Neural cell (in vitro differentiated cells): ENCODE measurements at regions not wholly inside any gene's neighbourhood (a gene's known extent, or its start where the extent isn't known, plus 50 kb on each side); places are given as distances from the start of the nearest gene placed in this dataset.
"Not testable (repeated sequence)": the region's sequence is repeated elsewhere in the genome, so short reads cannot be mapped to it uniquely, and the experiment has no call there.

Experiments
- H2AFZ ChIP-seq: fragments of 200-600, 300-800 bp; sonication (generic), shearing (Covaris generic); 2 replicates; pipeline ENCODE4 v1.6.0; 2014; ENCODE audit warnings: low read depth, mild to moderate bottlenecking, antibody characterized with exemption, low read length, moderate library complexity
- H3F3A ChIP-seq: fragments of 200-600 bp; shearing (Covaris generic); 2 replicates; pipeline ENCODE4 v1.6.1; 2016; ENCODE audit warnings: mild to moderate bottlenecking, moderate library complexity, mixed read lengths, antibody characterized with exemption, low read length; ENCODE audit not compliant: insufficient read depth, poor library complexity, severe bottlenecking
- H3K27ac ChIP-seq: fragments of 200-600, 300-800 bp; sonication (generic), shearing (Covaris generic); 2 replicates; pipeline ENCODE4 v1.5.1; 2014; ENCODE audit warnings: mild to moderate bottlenecking, low read length, moderate library complexity
- H3K27me3 ChIP-seq: fragments of 300-800, 200-600 bp; sonication (generic), shearing (Covaris generic); 2 replicates; pipeline ENCODE4 v1.6.0; 2014; ENCODE audit warnings: mild to moderate bottlenecking, low read depth, low read length, moderate library complexity; ENCODE audit not compliant: insufficient read depth
- H3K36me3 ChIP-seq: fragments of 300-800, 200-600 bp; sonication (generic), shearing (Covaris generic); 2 replicates; pipeline ENCODE4 v1.5.1; 2014; ENCODE audit warnings: mild to moderate bottlenecking, antibody characterized with exemption, low read length, moderate library complexity; ENCODE audit not compliant: insufficient read depth
- H3K4me2 ChIP-seq: fragments of 300-800, 200-600 bp; sonication (generic), shearing (Covaris generic); 2 replicates; pipeline ENCODE4 v1.6.0; 2014; ENCODE audit warnings: mild to moderate bottlenecking, low read length
- H3K4me3 ChIP-seq: fragments of 300-800, 200-600 bp; sonication (generic), shearing (Covaris generic); 2 replicates; pipeline ENCODE4 v1.5.1; 2014; ENCODE audit warnings: mild to moderate bottlenecking, low read length, moderate library complexity
- H3K79me2 ChIP-seq: fragments of 200-600 bp; shearing (Covaris generic); replicated peaks from 2 replicates; pipeline ENCODE4 v1.6.0; 2014; ENCODE audit warnings: mild to moderate bottlenecking, low read length, moderate library complexity; ENCODE audit not compliant: insufficient read depth
- H3K9ac ChIP-seq: fragments of 300-800, 200-600 bp; sonication (generic), shearing (Covaris generic); 2 replicates; pipeline ENCODE4 v1.6.1; 2016; ENCODE audit warnings: mild to moderate bottlenecking, low read length, mixed read lengths
- H3K9me2 ChIP-seq: fragments of 200-600 bp; shearing (Covaris generic); 2 replicates; pipeline ENCODE4 v1.6.1; 2016; ENCODE audit warnings: mild to moderate bottlenecking, low read length, mixed read lengths; ENCODE audit not compliant: insufficient read depth
- H3K9me3 ChIP-seq: fragments of 200-600, 300-800 bp; sonication (generic), shearing (Covaris generic); 2 replicates; pipeline ENCODE4 v1.6.1; 2016; ENCODE audit warnings: mild to moderate bottlenecking, mixed run types, low read length, moderate library complexity, mixed read lengths
- H4K20me1 ChIP-seq: fragments of 200-600 bp; shearing (Covaris generic); 2 replicates; pipeline ENCODE4 v1.6.1; 2016; ENCODE audit warnings: mild to moderate bottlenecking, mixed run types; ENCODE audit not compliant: insufficient read depth
- CTCF ChIP-seq: fragments of 450-650 bp; IDR thresholded peaks from 2 replicates; pipeline ENCODE4 v1.5.1; 2014; ENCODE audit warnings: antibody characterized with exemption, mild to moderate bottlenecking, moderate library complexity; ENCODE audit not compliant: poor library complexity, severe bottlenecking
- EP300 ChIP-seq: fragments of 450-650 bp; conservative IDR thresholded peaks from 2 replicates; pipeline ENCODE4 v1.6.1; 2014; ENCODE audit warnings: antibody characterized with exemption, mild to moderate bottlenecking, moderate library complexity; ENCODE audit not compliant: poor library complexity, severe bottlenecking
- EZH2 ChIP-seq: fragments of 200-600, 300-800 bp; shearing (Covaris generic), sonication (generic); IDR thresholded peaks from 2 replicates; pipeline ENCODE4 v1.6.1; 2014; ENCODE audit warnings: antibody characterized with exemption, low read length, borderline replicate concordance, mild to moderate bottlenecking; ENCODE audit not compliant: insufficient read depth, poor library complexity, severe bottlenecking
- MXI1 ChIP-seq: fragments of 450-650 bp; conservative IDR thresholded peaks from 2 replicates; pipeline ENCODE4 v1.6.1; 2014; ENCODE audit warnings: antibody characterized with exemption, mild to moderate bottlenecking; ENCODE audit not compliant: poor library complexity, severe bottlenecking
- POLR2AphosphoS5 ChIP-seq: IDR thresholded peaks from 2 replicates; pipeline ENCODE4 v1.6.1; 2012
- RAD21 ChIP-seq: fragments of 450-650 bp; conservative IDR thresholded peaks from 2 replicates; pipeline ENCODE4 v1.6.1; 2014; ENCODE audit warnings: antibody characterized with exemption, mild to moderate bottlenecking, moderate library complexity
- SMC3 ChIP-seq: fragments of 450-650 bp; conservative IDR thresholded peaks from 2 replicates; pipeline ENCODE4 v1.6.1; 2014; ENCODE audit warnings: antibody characterized with exemption, mild to moderate bottlenecking, moderate library complexity; ENCODE audit not compliant: poor library complexity
- TAF1 ChIP-seq: IDR thresholded peaks from 2 replicates; pipeline ENCODE4 v1.6.1; 2012; ENCODE audit warnings: low read depth
- TF ChIP-seq, protein P1 (sequence below): IDR thresholded peaks from 2 replicates; pipeline ENCODE4 v1.6.1; 2012; ENCODE audit warnings: borderline replicate concordance

DNA sequence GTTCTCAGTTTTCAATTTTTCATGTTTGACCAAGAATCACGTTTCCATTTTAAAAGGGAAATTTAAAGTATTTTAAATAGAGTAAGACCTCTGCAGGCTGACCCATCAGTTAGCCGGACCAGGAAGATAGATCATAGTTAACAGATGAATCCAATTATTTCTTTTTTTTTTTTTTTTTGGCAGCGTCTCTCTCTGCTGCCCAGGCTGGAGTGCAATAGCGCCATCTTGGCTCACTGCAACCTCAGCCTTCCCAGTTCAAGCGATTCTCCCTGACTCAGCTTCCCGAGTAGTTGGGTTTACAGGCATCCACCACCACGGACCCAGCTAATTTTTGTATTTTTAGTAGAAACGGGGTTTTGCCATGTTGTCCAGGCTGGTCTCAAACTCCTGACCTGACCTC, 256.7 kb upstream of the CNR1 start:
- Histone ChIP-seq H3K9ac (no peak overlapping the region), H2AFZ (no peak overlapping the region), H3F3A (no peaks in the 10 kb centered on the region), H3K9me3 (no peaks in the 10 kb centered on the region), H3K9me2 (no peaks in the 10 kb centered on the region), H3K4me3 (no peak overlapping the region), H3K36me3 (no peaks in the 10 kb centered on the region), H3K79me2 (no peaks in the 10 kb centered on the region), H3K4me2 (no peak overlapping the region), H3K27ac (no peak overlapping the region), H4K20me1 (no peaks in the 10 kb centered on the region), H3K27me3 (no peaks in the 10 kb centered on the region)
- TF ChIP-seq SMC3 = no peak

GRCh38 chr6:88420967-88421488, 254.9 kb upstream of the CNR1 start:
- not testable (repeated sequence) for H3K4me3 ChIP-seq, H3K9me3 ChIP-seq, H3K9ac ChIP-seq, H3F3A ChIP-seq, H3K9me2 ChIP-seq, H2AFZ ChIP-seq, H3K27ac ChIP-seq, H3K27me3 ChIP-seq, H3K36me3 ChIP-seq, H3K79me2 ChIP-seq, H4K20me1 ChIP-seq, H3K4me2 ChIP-seq

DNA sequence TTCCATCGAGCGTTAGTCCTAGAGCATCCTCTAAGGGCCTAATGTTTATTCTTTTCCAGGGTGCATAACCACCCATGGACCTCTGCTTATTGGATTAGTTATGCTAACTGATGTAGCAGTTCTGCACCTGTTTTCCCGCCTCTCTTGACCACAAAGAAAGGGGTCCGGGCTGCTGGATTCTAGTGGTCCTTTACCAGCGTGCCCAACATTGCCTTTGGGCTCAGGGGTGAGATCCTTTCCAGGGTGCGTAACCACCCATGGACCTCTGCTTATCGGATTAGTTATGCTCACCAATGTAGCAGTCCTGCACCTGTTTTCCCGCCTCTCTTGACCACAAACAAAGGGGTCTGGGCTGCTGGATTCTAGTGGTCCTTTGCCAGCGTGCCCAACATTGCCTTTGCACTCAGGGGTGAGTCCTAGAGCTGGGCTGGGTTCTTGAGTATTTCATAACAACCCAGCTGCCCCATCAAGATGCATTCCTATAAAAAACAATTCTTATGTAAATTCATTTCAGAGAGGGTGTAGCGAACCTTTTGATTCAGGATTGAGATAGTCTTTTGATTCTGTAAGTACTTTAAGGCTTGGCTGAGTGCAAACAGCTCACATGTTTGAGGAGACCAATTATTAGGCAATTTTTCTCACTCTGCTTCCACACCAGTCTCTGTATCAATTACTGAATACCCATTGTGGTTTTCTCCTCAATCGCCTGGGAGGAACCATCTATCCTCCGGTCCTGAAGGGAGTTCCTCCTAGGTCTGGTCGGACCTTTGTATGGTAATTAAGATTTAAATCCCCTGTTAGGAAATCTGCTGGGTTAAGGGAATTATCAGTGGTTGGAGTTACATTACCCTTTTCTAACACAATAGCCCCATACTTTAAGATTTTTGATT, 253.0 kb upstream of the CNR1 start:
- not testable (repeated sequence) for H3K9me3 ChIP-seq, H3K27me3 ChIP-seq, H3K9ac ChIP-seq, H3K36me3 ChIP-seq, H2AFZ ChIP-seq, H3K4me2 ChIP-seq, H3K79me2 ChIP-seq, H3K27ac ChIP-seq, H3K4me3 ChIP-seq, H3F3A ChIP-seq, H4K20me1 ChIP-seq, H3K9me2 ChIP-seq

DNA sequence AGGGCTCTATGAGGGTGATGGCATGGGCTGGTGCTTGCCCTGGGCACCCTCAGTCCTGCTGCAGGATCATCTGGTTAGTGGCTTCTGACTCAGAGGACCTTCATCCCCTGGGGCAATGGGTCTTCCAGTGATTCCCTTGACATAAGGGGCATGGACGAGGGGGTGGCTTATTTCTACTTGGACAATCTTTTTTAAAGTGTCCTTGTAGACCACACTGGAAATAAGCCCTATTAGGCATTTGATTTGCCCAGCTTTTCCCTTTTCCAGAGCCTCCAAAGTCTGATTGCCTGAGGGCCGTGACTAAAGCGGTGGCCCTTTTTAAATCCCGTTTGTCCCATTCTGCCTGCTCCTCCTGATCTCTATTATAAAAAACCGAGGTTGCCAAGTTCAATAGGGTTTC, 251.2 kb upstream of the CNR1 start:
- not testable (repeated sequence) for H3K27ac ChIP-seq, H4K20me1 ChIP-seq, H3K9me3 ChIP-seq, H3K79me2 ChIP-seq, H2AFZ ChIP-seq, H3F3A ChIP-seq, H3K4me2 ChIP-seq, H3K27me3 ChIP-seq, H3K9ac ChIP-seq, H3K36me3 ChIP-seq, H3K9me2 ChIP-seq, H3K4me3 ChIP-seq

DNA sequence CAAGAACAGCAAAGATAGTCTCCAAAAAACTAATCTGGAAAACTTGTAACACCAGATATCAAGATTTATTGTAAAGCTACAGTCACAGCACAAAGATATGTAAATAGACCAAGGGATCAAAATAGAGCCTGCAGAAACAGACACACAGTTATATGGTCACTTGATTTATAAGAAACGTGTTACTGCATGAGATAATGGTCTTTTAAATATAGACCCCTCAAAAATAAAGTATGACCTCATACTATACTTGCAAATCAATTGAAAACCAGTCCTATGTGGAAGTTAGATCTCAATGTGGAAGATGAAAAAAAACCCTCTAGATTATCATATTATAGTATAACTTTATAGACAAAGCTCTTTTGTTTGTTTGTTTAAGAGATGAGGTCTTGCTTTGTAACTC, 247.3 kb upstream of the CNR1 start:
- no peaks in the 10 kb centered on the region for H3K9me2 ChIP-seq
- H3K4me2 ChIP-seq = no peak overlapping the region
- H2AFZ ChIP-seq = no peak overlapping the region
- TF ChIP-seq EZH2 (no peak), SMC3 (no peak), POLR2AphosphoS5 (no peak), MXI1 (no peak), RAD21 (no peak), EP300 (no peak), CTCF (no peak), TAF1 (no peak)
- TF ChIP-seq, protein P1, sequence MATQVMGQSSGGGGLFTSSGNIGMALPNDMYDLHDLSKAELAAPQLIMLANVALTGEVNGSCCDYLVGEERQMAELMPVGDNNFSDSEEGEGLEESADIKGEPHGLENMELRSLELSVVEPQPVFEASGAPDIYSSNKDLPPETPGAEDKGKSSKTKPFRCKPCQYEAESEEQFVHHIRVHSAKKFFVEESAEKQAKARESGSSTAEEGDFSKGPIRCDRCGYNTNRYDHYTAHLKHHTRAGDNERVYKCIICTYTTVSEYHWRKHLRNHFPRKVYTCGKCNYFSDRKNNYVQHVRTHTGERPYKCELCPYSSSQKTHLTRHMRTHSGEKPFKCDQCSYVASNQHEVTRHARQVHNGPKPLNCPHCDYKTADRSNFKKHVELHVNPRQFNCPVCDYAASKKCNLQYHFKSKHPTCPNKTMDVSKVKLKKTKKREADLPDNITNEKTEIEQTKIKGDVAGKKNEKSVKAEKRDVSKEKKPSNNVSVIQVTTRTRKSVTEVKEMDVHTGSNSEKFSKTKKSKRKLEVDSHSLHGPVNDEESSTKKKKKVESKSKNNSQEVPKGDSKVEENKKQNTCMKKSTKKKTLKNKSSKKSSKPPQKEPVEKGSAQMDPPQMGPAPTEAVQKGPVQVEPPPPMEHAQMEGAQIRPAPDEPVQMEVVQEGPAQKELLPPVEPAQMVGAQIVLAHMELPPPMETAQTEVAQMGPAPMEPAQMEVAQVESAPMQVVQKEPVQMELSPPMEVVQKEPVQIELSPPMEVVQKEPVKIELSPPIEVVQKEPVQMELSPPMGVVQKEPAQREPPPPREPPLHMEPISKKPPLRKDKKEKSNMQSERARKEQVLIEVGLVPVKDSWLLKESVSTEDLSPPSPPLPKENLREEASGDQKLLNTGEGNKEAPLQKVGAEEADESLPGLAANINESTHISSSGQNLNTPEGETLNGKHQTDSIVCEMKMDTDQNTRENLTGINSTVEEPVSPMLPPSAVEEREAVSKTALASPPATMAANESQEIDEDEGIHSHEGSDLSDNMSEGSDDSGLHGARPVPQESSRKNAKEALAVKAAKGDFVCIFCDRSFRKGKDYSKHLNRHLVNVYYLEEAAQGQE = no peak
- no peak overlapping the region for H3K27ac ChIP-seq
- no peak overlapping the region for H3K4me3 ChIP-seq
- no peak overlapping the region for H3K9ac ChIP-seq
- no peaks in the 10 kb centered on the region for H3K27me3 ChIP-seq
- no peaks in the 10 kb centered on the region for H3K79me2 ChIP-seq
- no peaks in the 10 kb centered on the region for H4K20me1 ChIP-seq
- H3K9me3 ChIP-seq = no peaks in the 10 kb centered on the region
- H3F3A ChIP-seq = no peaks in the 10 kb centered on the region
- H3K36me3 ChIP-seq = no peaks in the 10 kb centered on the region
